ENCODE measurements at regions not wholly inside any gene's neighbourhood (a gene's known extent, or its start where the extent isn't known, plus 50 kb on each side); places are given as distances from the start of the nearest gene placed in this dataset.
"Not testable (repeated sequence)": the region's sequence is repeated elsewhere in the genome, so short reads cannot be mapped to it uniquely, and the experiment has no call there.

GRCh38 chr1:233485385-233485784, 128.5 kb upstream of the KCNK1 start:
- DNase-seq (ENCODE audit: extremely low spot score) = no peak
- H3K4me1 ChIP-seq (ENCODE audit: insufficient read depth) = no peaks in the 10 kb centered on the region
- no peaks in the 10 kb centered on the region for H3K36me3 ChIP-seq (ENCODE audit: insufficient read depth)
- no peak overlapping the region for H3K4me3 ChIP-seq (ENCODE audit: low read depth, low read length)
- no peak overlapping the region for H3K27ac ChIP-seq (ENCODE audit: low read depth)

- H3K36me3 ChIP-seq (ENCODE audit: insufficient read depth) = no peaks in the 10 kb centered on the region
Measured at GRCh38 chr1:233485809-233486398, 128.0 kb upstream of the KCNK1 start.

GRCh38 chr1:233487408-233487807, 126.5 kb upstream of the KCNK1 start:
- H3K36me3 ChIP-seq (ENCODE audit: insufficient read depth) = no peaks in the 10 kb centered on the region
- no peak overlapping the region for H3K27ac ChIP-seq (ENCODE audit: low read depth)
- H3K4me1 ChIP-seq (ENCODE audit: insufficient read depth) = no peaks in the 10 kb centered on the region
- no peak overlapping the region for H3K4me3 ChIP-seq (ENCODE audit: low read depth, low read length)
- no peak for DNase-seq (ENCODE audit: extremely low spot score)

More at GRCh38 chr1:233485809-233486398, 128.0 kb upstream of the KCNK1 start:
- no peaks in the 10 kb centered on the region for H3K4me1 ChIP-seq (ENCODE audit: insufficient read depth)
- no peak overlapping the region for H3K4me3 ChIP-seq (ENCODE audit: low read depth, low read length)
- 62% methylated on average over 3 of the region's 3 CpGs for WGBS
- DNase-seq (ENCODE audit: extremely low spot score) = no peak
- H3K27ac ChIP-seq (ENCODE audit: low read depth) = no peak overlapping the region

GRCh38 chr1:233489411-233489810, 124.5 kb upstream of the KCNK1 start:
- Histone ChIP-seq H3K27ac (ENCODE audit: low read depth) (no peak overlapping the region), H3K4me3 (ENCODE audit: low read depth, low read length) (no peak overlapping the region), H3K36me3 (ENCODE audit: insufficient read depth) (no peaks in the 10 kb centered on the region), H3K4me1 (ENCODE audit: insufficient read depth) (no peaks in the 10 kb centered on the region)
- WGBS = 86% methylated on average over 4 of the region's 4 CpGs
- no peak for DNase-seq (ENCODE audit: extremely low spot score)

GRCh38 chr1:233490488-233490887, 123.4 kb upstream of the KCNK1 start:
- Histone ChIP-seq H3K36me3 (ENCODE audit: insufficient read depth) (no peaks in the 10 kb centered on the region), H3K4me1 (ENCODE audit: insufficient read depth) (no peaks in the 10 kb centered on the region), H3K4me3 (ENCODE audit: low read depth, low read length) (no peak overlapping the region), H3K27ac (ENCODE audit: low read depth) (no peak overlapping the region)
- DNase-seq (ENCODE audit: extremely low spot score) = no peak
- 64% methylated on average over 2 of the region's 2 CpGs for WGBS

- H3K4me3 ChIP-seq (ENCODE audit: low read depth, low read length) = no peak overlapping the region
- WGBS = 51% methylated on average over 7 of the region's 7 CpGs
- no peaks in the 10 kb centered on the region for H3K4me1 ChIP-seq (ENCODE audit: insufficient read depth)
- H3K27ac ChIP-seq (ENCODE audit: low read depth) = no peak overlapping the region
- DNase-seq (ENCODE audit: extremely low spot score) = no peak
- no peaks in the 10 kb centered on the region for H3K36me3 ChIP-seq (ENCODE audit: insufficient read depth)
Measured at GRCh38 chr1:233491953-233492620, 121.8 kb upstream of the KCNK1 start.

GRCh38 chr1:233496993-233497392, 116.9 kb upstream of the KCNK1 start:
- no peak overlapping the region for H3K27ac ChIP-seq (ENCODE audit: low read depth)
- DNase-seq (ENCODE audit: extremely low spot score) = no peak
- 84% methylated on average over 2 of the region's 2 CpGs for WGBS
- H3K4me1 ChIP-seq (ENCODE audit: insufficient read depth) = no peaks in the 10 kb centered on the region
- H3K4me3 ChIP-seq (ENCODE audit: low read depth, low read length) = no peak overlapping the region
- H3K36me3 ChIP-seq (ENCODE audit: insufficient read depth) = no peaks in the 10 kb centered on the region

GRCh38 chr1:233497679-233498078, 116.2 kb upstream of the KCNK1 start:
- DNase-seq (ENCODE audit: extremely low spot score) = no peak
- Histone ChIP-seq H3K27ac (ENCODE audit: low read depth) (no peak overlapping the region), H3K4me3 (ENCODE audit: low read depth, low read length) (no peak overlapping the region), H3K36me3 (ENCODE audit: insufficient read depth) (no peaks in the 10 kb centered on the region), H3K4me1 (ENCODE audit: insufficient read depth) (no peaks in the 10 kb centered on the region)
- WGBS = 59% methylated on average over 3 of the region's 3 CpGs

- Histone ChIP-seq H3K36me3 (ENCODE audit: insufficient read depth) (no peaks in the 10 kb centered on the region), H3K4me3 (ENCODE audit: low read depth, low read length) (no peak overlapping the region), H3K4me1 (ENCODE audit: insufficient read depth) (no peaks in the 10 kb centered on the region), H3K27ac (ENCODE audit: low read depth) (no peak overlapping the region)
- WGBS = 71% methylated on average over 3 of the region's 3 CpGs
- DNase-seq (ENCODE audit: extremely low spot score) = no peak
Measured at GRCh38 chr1:233500106-233500505, 113.8 kb upstream of the KCNK1 start.

GRCh38 chr1:233503366-233503954, 110.4 kb upstream of the KCNK1 start:
- Histone ChIP-seq H3K27ac (ENCODE audit: low read depth) (no peak overlapping the region), H3K4me3 (ENCODE audit: low read depth, low read length) (no peak overlapping the region), H3K4me1 (ENCODE audit: insufficient read depth) (no peaks in the 10 kb centered on the region), H3K36me3 (ENCODE audit: insufficient read depth) (no peaks in the 10 kb centered on the region)
- 93% methylated on average over 5 of the region's 5 CpGs for WGBS
- DNase-seq (ENCODE audit: extremely low spot score) = no peak

- no peaks in the 10 kb centered on the region for H3K4me1 ChIP-seq (ENCODE audit: insufficient read depth)
- no peak overlapping the region for H3K4me3 ChIP-seq (ENCODE audit: low read depth, low read length)
- DNase-seq (ENCODE audit: extremely low spot score) = no peak
- no peak overlapping the region for H3K27ac ChIP-seq (ENCODE audit: low read depth)
- no peaks in the 10 kb centered on the region for H3K36me3 ChIP-seq (ENCODE audit: insufficient read depth)
Measured at GRCh38 chr1:233505130-233505529, 108.8 kb upstream of the KCNK1 start.

GRCh38 chr1:233505889-233506288, 108.0 kb upstream of the KCNK1 start:
- 87% methylated on average over 3 of the region's 3 CpGs for WGBS
- H3K27ac ChIP-seq (ENCODE audit: low read depth); H3K4me1 ChIP-seq (ENCODE audit: insufficient read depth); DNase-seq (ENCODE audit: extremely low spot score); H3K36me3 ChIP-seq (ENCODE audit: insufficient read depth); H3K4me3 ChIP-seq (ENCODE audit: low read depth, low read length): not testable (repeated sequence)

- 55% methylated on average over 3 of the region's 3 CpGs for WGBS
- no peak overlapping the region for H3K27ac ChIP-seq (ENCODE audit: low read depth)
- H3K4me3 ChIP-seq (ENCODE audit: low read depth, low read length) = no peak overlapping the region
- H3K4me1 ChIP-seq (ENCODE audit: insufficient read depth) = no peaks in the 10 kb centered on the region
- no peak for DNase-seq (ENCODE audit: extremely low spot score)
- H3K36me3 ChIP-seq (ENCODE audit: insufficient read depth) = no peaks in the 10 kb centered on the region
Measured at GRCh38 chr1:233509526-233509925, 104.4 kb upstream of the KCNK1 start.

- Histone ChIP-seq H3K4me3 (ENCODE audit: low read depth, low read length) (no peak overlapping the region), H3K36me3 (ENCODE audit: insufficient read depth) (no peaks in the 10 kb centered on the region), H3K4me1 (ENCODE audit: insufficient read depth) (no peaks in the 10 kb centered on the region), H3K27ac (ENCODE audit: low read depth) (no peak overlapping the region)
- WGBS = 54% methylated on average over 3 of the region's 3 CpGs
- no peak for DNase-seq (ENCODE audit: extremely low spot score)
Measured at GRCh38 chr1:233512538-233512937, 101.4 kb upstream of the KCNK1 start.

Measured in urinary bladder (tissue), 3 donors.